ENCODE measurements at regions not wholly inside any gene's neighbourhood (a gene's known extent, or its start where the extent isn't known, plus 50 kb on each side); places are given as distances from the start of the nearest gene placed in this dataset.

- TF ChIP-seq EZH2 (IDR thresholded peaks at IDR 0.05; ENCODE audit: insufficient read depth, low read length) (no peak), CTCF (IDR thresholded peaks at IDR 0.05; ENCODE audit: insufficient read depth, low read depth, low read length) (no peak)
Observed at GRCh38 chr1:59055908-59056719, 240.8 kb upstream of the FGGY start.

Data from astrocyte (in vitro differentiated cells and primary cell).